ENCODE measurements at regions not wholly inside any gene's neighbourhood (a gene's known extent, or its start where the extent isn't known, plus 50 kb on each side); places are given as distances from the start of the nearest gene placed in this dataset.
"Not testable (repeated sequence)": the region's sequence is repeated elsewhere in the genome, so short reads cannot be mapped to it uniquely, and the experiment has no call there.

GRCh38 chr16:29233705-29234404, 172.7 kb downstream of the NPIPB11 start:
- ATAC-seq; DNase-seq (ENCODE audit: low spot score); intact Hi-C loops (cut with DNase I): not testable (repeated sequence)

DNA sequence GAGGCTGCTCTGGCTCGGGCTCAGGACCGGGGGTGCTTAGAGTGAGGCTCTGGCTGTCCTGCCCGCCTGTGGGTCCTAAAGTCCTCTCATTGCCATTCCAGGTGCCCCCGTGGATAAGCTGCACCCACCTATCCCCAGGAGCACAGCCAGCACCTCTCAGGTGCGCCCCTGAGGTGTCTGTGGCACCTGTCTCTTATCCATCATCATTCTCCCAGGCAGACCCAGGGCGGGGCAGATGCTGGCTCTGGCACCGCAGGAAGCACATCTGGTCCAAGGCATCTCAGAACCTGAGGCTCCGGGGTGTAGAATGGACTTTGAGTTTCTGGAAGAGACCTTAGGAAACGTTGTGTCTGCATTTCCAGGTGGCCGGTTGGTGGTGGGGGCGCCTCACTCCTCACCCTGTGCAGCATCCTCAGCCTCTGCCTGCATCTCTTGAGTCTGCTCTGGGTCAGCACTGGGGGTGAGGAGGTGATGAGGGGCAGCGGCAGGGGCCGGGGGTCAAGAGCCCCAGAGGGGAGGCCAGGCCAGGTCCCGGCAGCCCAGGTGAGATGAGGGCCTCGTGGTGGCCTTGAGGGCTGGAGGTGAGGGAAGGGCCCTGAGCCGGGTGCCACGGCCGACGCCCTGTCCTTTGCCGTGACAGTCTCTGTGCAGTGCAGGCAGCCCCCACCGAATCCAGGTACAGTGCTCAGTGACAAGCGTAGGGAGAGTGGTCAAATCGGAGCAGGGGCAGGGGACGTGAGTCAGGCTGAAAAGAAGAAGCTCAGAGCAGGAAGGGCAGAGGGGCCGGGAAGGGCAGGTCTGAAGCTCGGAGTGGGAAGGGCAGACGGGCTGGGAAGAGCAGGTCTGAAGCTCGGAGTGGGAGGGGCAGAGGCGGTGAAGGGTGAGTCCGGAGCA, 173.5 kb downstream of the NPIPB11 start:
- no peak for DNase-seq (ENCODE audit: low spot score)
- intact Hi-C loops (cut with DNase I), result no loop called here
- ATAC-seq, result no peak

GRCh38 chr16:29232160-29232705, 174.3 kb downstream of the NPIPB11 start:
- not testable (repeated sequence) for DNase-seq (ENCODE audit: low spot score)

DNA sequence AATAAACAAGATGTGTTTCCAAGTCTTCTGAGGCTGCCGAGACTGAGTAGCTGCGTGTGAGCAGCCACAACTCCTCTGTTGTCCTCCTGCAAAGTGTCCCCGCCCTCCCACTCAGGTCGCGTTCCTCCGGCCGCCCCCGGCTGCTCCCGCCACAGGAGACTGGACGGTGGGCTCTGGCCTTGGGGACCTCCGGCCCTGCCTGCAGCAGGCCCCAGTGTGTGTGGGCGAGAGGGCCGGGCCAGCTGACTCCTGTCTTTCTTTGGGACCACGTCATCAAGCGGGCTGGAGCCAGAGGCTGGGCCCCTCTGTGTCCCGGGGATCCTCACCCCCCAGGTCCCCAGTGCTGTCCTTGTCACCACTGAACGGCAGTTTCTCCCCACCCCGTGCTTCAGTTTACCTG, 175.3 kb downstream of the NPIPB11 start:
- DNase-seq (ENCODE audit: low spot score) (no peak), ATAC-seq (peak; percentile 69)
- intact Hi-C loops (cut with DNase I), result no loop called here

More at GRCh38 chr16:29232160-29232705, 174.3 kb downstream of the NPIPB11 start:
- ATAC-seq; intact Hi-C loops (cut with DNase I): not testable (repeated sequence)

DNA sequence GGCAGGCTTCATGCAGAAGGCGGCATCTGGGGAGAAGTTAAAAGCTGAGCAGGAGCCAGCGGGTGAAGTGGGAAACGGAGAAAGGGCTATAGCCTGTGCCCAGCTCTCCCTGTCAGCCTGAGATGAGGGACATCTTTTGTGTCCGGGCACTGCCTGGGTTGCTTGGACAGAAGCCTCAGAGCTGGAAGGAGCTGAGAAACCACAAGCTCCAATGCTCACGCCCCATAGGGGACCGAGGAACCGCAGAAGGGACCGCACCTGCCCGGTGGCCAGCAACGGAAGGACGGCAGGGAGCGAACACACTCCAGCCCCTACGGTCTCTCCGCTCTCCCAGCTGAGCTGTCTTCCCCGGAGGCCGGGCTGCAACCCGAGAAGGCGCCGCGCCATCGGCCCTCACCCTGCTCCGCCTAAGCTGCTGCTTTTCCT, 175.8 kb downstream of the NPIPB11 start:
- ATAC-seq (peak; percentile 18), DNase-seq (ENCODE audit: low spot score) (no peak)
- intact Hi-C loops (cut with DNase I), result no loop called here

GRCh38 chr16:29230006-29230668, 176.4 kb downstream of the NPIPB11 start:
- intact Hi-C loops (cut with DNase I); DNase-seq (ENCODE audit: low spot score): not testable (repeated sequence)
- peak; percentile 4 for ATAC-seq

- intact Hi-C loops (cut with DNase I); DNase-seq (ENCODE audit: low spot score): not testable (repeated sequence)
Measured at GRCh38 chr16:29229616-29230005, 176.9 kb downstream of the NPIPB11 start.

DNA sequence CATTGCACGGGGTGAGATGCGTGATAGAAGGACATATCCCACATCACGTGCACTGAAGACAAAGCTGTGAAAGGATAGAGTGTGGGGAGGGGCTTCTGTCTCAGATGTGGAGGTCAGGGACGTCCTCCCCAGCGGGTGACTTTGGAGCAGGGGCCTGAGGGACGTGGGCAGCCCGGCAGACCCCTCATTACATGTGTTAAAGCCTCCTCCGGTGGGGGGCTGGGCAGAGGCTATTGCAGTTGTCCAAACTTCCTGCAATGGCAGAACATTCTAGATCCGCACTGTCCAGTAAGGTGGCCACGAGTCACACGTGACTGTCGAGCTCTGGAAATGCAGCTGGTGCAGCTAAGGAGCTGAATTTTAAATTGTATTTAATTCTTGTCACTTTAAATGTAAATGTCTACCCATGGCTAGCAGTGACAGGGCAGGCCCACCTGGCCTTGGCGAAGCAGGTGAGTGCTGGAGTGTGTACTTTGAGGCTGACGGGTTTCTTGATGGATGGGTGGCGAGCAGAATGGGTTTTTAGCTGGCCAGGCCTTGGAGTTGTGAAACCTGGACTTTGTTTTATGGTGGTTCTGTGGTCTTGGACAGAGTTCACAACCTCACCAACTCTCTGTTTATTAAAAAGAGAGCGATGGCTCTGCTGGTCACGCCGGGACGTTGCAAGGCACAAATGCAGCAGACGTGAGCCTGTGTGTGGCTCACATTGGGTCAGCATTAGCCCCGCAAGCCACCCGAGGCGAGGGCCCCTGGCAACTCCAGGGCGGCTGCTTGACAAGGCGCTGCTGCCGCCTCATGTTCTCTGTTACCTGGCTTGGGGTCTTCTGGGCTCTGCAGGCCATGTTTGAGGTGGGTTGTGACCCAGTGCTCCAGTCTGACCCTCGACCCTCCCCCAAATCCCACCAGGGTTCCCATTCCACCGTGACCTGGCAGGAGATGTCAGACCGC, 177.6 kb downstream of the NPIPB11 start:
- ATAC-seq; DNase-seq (ENCODE audit: low spot score); intact Hi-C loops (cut with DNase I): not testable (repeated sequence)

More at GRCh38 chr16:29229616-29230005, 176.9 kb downstream of the NPIPB11 start:
- ATAC-seq, result not testable (repeated sequence)

- intact Hi-C loops (cut with DNase I); DNase-seq (ENCODE audit: low spot score): not testable (repeated sequence)
- peak; percentile 82 for ATAC-seq
Measured at GRCh38 chr16:29227751-29228663, 178.5 kb downstream of the NPIPB11 start.

- ATAC-seq (no peak), DNase-seq (ENCODE audit: low spot score) (no peak)
- intact Hi-C loops (cut with DNase I), result no loop called here
Measured at GRCh38 chr16:29226782-29227181, 179.7 kb downstream of the NPIPB11 start.

GRCh38 chr16:29224675-29225074, 181.8 kb downstream of the NPIPB11 start:
- DNase-seq (ENCODE audit: low spot score); intact Hi-C loops (cut with DNase I); ATAC-seq: not testable (repeated sequence)

- ATAC-seq; intact Hi-C loops (cut with DNase I); DNase-seq (ENCODE audit: low spot score): not testable (repeated sequence)
Measured at GRCh38 chr16:29222615-29223014, 183.9 kb downstream of the NPIPB11 start.

- intact Hi-C loops (cut with DNase I); DNase-seq (ENCODE audit: low spot score); ATAC-seq: not testable (repeated sequence)
Measured at GRCh38 chr16:29222008-29222407, 184.5 kb downstream of the NPIPB11 start.

GRCh38 chr16:29221281-29221955, 185.1 kb downstream of the NPIPB11 start:
- DNase-seq (ENCODE audit: low spot score); intact Hi-C loops (cut with DNase I): not testable (repeated sequence)
- peak; percentile 23 for ATAC-seq

- intact Hi-C loops (cut with DNase I); DNase-seq (ENCODE audit: low spot score): not testable (repeated sequence)
- peak; percentile 78 for ATAC-seq
Measured at GRCh38 chr16:29220647-29221191, 185.8 kb downstream of the NPIPB11 start.

Data from sciatic nerve (tissue), 2 donors.